ENCODE measurements at regions not wholly inside any gene's neighbourhood (a gene's known extent, or its start where the extent isn't known, plus 50 kb on each side); places are given as distances from the start of the nearest gene placed in this dataset.

DNA sequence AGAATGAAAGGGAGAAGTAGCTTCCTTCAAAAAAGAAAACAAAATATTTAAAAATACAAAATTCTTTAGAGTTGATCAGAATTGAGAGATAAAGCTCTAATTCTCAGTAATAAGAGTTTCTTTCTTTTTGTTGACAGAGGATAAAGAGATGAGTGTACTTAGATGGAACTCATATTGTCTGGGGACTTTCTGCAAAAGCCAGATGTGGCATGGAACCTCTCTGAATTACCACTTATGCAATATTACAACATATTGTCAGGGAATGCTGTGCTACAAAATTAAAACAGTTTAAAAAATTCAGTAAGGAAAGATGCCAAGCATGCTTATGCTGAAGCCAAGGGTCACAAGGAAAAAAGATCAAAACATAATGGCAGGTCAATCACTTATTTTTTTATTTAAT lies 386.6 kb upstream of the LRATD1 start:
- ATAC-seq (no peak), DNase-seq (ENCODE audit: low spot score) (no peak)
- Histone ChIP-seq H3K4me1 (ENCODE audit: insufficient read depth) (peaks cover 4% of the 10 kb centered on the region; the same call in 1 of the 2 replicates), H3K9me2 (ENCODE audit: insufficient read depth) (no peaks in the 10 kb centered on the region), H4K20me1 (replicated peaks; ENCODE audit: insufficient read depth) (no peaks in the 10 kb centered on the region), H3K79me2 (replicated peaks; ENCODE audit: insufficient read depth) (no peaks in the 10 kb centered on the region), H3K27ac (ENCODE audit: low read depth) (no peak overlapping the region), H3K27me3 (ENCODE audit: insufficient read depth) (no peaks in the 10 kb centered on the region), H3K4me3 (no peak overlapping the region), H3F3A (replicated peaks; ENCODE audit: low read depth) (no peaks in the 10 kb centered on the region), H3K36me3 (ENCODE audit: insufficient read depth) (0 out of 2 replicates have a peak, but pooled peaks cover 4% of the 10 kb centered on the region), H3K4me2 (no peak overlapping the region), H2AFZ (no peak overlapping the region)
- H3K4me3 Mint-ChIP-seq: no peak overlapping the region
- no peak for TF ChIP-seq ZNF331 (CRISPR knock-in tag; IDR thresholded peaks at IDR 0.05; ENCODE audit: low read depth)
- TF ChIP-seq STAT1 (IDR thresholded peaks at IDR 0.05; ENCODE audit: unreplicated experiment): no peak
- TF ChIP-seq ZNF114 (CRISPR knock-in tag; IDR thresholded peaks at IDR 0.05): no peak
- TF ChIP-seq, protein P1, sequence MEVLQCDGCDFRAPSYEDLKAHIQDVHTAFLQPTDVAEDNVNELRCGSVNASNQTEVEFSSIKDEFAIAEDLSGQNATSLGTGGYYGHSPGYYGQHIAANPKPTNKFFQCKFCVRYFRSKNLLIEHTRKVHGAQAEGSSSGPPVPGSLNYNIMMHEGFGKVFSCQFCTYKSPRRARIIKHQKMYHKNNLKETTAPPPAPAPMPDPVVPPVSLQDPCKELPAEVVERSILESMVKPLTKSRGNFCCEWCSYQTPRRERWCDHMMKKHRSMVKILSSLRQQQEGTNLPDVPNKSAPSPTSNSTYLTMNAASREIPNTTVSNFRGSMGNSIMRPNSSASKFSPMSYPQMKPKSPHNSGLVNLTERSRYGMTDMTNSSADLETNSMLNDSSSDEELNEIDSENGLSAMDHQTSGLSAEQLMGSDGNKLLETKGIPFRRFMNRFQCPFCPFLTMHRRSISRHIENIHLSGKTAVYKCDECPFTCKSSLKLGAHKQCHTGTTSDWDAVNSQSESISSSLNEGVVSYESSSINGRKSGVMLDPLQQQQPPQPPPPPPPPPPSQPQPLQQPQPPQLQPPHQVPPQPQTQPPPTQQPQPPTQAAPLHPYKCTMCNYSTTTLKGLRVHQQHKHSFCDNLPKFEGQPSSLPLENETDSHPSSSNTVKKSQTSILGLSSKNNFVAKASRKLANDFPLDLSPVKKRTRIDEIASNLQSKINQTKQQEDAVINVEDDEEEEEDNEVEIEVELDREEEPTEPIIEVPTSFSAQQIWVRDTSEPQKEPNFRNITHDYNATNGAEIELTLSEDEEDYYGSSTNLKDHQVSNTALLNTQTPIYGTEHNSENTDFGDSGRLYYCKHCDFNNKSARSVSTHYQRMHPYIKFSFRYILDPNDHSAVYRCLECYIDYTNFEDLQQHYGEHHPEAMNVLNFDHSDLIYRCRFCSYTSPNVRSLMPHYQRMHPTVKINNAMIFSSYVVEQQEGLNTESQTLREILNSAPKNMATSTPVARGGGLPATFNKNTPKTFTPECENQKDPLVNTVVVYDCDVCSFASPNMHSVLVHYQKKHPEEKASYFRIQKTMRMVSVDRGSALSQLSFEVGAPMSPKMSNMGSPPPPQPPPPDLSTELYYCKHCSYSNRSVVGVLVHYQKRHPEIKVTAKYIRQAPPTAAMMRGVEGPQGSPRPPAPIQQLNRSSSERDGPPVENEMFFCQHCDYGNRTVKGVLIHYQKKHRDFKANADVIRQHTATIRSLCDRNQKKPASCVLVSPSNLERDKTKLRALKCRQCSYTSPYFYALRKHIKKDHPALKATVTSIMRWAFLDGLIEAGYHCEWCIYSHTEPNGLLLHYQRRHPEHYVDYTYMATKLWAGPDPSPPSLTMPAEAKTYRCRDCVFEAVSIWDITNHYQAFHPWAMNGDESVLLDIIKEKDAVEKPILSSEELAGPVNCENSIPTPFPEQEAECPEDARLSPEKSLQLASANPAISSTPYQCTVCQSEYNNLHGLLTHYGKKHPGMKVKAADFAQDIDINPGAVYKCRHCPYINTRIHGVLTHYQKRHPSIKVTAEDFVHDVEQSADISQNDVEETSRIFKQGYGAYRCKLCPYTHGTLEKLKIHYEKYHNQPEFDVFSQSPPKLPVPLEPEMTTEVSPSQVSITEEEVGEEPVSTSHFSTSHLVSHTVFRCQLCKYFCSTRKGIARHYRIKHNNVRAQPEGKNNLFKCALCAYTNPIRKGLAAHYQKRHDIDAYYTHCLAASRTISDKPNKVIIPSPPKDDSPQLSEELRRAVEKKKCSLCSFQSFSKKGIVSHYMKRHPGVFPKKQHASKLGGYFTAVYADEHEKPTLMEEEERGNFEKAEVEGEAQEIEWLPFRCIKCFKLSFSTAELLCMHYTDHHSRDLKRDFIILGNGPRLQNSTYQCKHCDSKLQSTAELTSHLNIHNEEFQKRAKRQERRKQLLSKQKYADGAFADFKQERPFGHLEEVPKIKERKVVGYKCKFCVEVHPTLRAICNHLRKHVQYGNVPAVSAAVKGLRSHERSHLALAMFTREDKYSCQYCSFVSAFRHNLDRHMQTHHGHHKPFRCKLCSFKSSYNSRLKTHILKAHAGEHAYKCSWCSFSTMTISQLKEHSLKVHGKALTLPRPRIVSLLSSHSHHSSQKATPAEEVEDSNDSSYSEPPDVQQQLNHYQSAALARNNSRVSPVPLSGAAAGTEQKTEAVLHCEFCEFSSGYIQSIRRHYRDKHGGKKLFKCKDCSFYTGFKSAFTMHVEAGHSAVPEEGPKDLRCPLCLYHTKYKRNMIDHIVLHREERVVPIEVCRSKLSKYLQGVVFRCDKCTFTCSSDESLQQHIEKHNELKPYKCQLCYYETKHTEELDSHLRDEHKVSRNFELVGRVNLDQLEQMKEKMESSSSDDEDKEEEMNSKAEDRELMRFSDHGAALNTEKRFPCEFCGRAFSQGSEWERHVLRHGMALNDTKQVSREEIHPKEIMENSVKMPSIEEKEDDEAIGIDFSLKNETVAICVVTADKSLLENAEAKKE (CRISPR knock-in tag; IDR thresholded peaks at IDR 0.05): no peak
- TF ChIP-seq, protein P2, sequence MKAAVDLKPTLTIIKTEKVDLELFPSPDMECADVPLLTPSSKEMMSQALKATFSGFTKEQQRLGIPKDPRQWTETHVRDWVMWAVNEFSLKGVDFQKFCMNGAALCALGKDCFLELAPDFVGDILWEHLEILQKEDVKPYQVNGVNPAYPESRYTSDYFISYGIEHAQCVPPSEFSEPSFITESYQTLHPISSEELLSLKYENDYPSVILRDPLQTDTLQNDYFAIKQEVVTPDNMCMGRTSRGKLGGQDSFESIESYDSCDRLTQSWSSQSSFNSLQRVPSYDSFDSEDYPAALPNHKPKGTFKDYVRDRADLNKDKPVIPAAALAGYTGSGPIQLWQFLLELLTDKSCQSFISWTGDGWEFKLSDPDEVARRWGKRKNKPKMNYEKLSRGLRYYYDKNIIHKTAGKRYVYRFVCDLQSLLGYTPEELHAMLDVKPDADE (IDR thresholded peaks at IDR 0.05): no peak
- TF ChIP-seq, protein P3, sequence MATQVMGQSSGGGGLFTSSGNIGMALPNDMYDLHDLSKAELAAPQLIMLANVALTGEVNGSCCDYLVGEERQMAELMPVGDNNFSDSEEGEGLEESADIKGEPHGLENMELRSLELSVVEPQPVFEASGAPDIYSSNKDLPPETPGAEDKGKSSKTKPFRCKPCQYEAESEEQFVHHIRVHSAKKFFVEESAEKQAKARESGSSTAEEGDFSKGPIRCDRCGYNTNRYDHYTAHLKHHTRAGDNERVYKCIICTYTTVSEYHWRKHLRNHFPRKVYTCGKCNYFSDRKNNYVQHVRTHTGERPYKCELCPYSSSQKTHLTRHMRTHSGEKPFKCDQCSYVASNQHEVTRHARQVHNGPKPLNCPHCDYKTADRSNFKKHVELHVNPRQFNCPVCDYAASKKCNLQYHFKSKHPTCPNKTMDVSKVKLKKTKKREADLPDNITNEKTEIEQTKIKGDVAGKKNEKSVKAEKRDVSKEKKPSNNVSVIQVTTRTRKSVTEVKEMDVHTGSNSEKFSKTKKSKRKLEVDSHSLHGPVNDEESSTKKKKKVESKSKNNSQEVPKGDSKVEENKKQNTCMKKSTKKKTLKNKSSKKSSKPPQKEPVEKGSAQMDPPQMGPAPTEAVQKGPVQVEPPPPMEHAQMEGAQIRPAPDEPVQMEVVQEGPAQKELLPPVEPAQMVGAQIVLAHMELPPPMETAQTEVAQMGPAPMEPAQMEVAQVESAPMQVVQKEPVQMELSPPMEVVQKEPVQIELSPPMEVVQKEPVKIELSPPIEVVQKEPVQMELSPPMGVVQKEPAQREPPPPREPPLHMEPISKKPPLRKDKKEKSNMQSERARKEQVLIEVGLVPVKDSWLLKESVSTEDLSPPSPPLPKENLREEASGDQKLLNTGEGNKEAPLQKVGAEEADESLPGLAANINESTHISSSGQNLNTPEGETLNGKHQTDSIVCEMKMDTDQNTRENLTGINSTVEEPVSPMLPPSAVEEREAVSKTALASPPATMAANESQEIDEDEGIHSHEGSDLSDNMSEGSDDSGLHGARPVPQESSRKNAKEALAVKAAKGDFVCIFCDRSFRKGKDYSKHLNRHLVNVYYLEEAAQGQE (IDR thresholded peaks at IDR 0.05; ENCODE audit: unreplicated experiment): no peak
- TF ChIP-seq NANOG (IDR thresholded peaks at IDR 0.05; ENCODE audit: borderline replicate concordance): no peak
- no peak for TF ChIP-seq JUNB (IDR thresholded peaks at IDR 0.05; ENCODE audit: unreplicated experiment)
- TF ChIP-seq, protein P4, sequence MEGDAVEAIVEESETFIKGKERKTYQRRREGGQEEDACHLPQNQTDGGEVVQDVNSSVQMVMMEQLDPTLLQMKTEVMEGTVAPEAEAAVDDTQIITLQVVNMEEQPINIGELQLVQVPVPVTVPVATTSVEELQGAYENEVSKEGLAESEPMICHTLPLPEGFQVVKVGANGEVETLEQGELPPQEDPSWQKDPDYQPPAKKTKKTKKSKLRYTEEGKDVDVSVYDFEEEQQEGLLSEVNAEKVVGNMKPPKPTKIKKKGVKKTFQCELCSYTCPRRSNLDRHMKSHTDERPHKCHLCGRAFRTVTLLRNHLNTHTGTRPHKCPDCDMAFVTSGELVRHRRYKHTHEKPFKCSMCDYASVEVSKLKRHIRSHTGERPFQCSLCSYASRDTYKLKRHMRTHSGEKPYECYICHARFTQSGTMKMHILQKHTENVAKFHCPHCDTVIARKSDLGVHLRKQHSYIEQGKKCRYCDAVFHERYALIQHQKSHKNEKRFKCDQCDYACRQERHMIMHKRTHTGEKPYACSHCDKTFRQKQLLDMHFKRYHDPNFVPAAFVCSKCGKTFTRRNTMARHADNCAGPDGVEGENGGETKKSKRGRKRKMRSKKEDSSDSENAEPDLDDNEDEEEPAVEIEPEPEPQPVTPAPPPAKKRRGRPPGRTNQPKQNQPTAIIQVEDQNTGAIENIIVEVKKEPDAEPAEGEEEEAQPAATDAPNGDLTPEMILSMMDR (conservative IDR thresholded peaks at IDR 0.05; ENCODE audit: low read depth in 2 of 2): no peak
- TF ChIP-seq EZH2phosphoT487 (IDR thresholded peaks at IDR 0.05; ENCODE audit: unreplicated experiment): no peak
- TF ChIP-seq CREB1 (CRISPR knock-in tag; IDR thresholded peaks at IDR 0.05; ENCODE audit: low read depth): no peak
- TF ChIP-seq POLR2AphosphoS5 (IDR thresholded peaks at IDR 0.05; ENCODE audit: low read depth): no peak
- no peak for TF ChIP-seq EZH2 (IDR thresholded peaks at IDR 0.05; ENCODE audit: low read depth, unreplicated experiment)
- no peaks in the 10 kb centered on the region for H3K27me3 Mint-ChIP-seq (ENCODE audit: insufficient read depth, low read depth, poor library complexity)
- no peak overlapping the region for H3K27ac Mint-ChIP-seq
- peaks cover 2% of the 10 kb centered on the region; the same call in 1 of the 3 replicates for H3K4me1 Mint-ChIP-seq
- peaks cover 15% of the 10 kb centered on the region; the same call in 2 of the 3 replicates for H3K9me3 Mint-ChIP-seq
- H3K36me3 Mint-ChIP-seq (ENCODE audit: low read depth): peaks cover 13% of the 10 kb centered on the region; the same call in 2 of the 3 replicates
